ENCODE measurements at regions not wholly inside any gene's neighbourhood (a gene's known extent, or its start where the extent isn't known, plus 50 kb on each side); places are given as distances from the start of the nearest gene placed in this dataset.

DNA sequence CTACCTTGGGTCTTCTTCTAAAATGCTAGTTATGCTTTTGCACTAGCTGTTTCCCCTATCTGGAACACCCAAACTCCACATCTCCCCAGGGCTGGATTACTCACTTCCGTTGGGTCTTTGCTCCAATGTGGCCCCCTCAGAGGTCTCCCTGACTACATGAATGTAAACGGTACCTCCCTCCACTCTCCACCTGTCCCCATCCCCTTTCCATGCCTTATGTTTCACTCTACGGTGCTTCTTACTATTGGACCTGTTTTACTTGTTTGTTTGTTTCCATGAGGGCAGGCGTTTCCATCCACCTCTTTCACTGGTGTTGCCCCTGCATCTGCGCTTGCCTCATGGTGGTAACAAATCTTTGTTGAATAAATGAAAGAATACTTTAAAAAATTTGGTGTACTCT is 256.4 kb downstream of the SNAPC1 start:
- Histone ChIP-seq H3K9me3 (ENCODE audit: control insufficient read depth in 2 of 2, insufficient read depth in 1 of 2, low read depth in 1 of 2, low read length in 1 of 2) (no peaks in the 10 kb centered on the region), H3K36me3 (ENCODE audit: control insufficient read depth in 2 of 2, insufficient read depth in 2 of 2, low read length in 1 of 2) (no peaks in the 10 kb centered on the region), H3K27ac (ENCODE audit: low read depth in 2 of 2, low read length in 1 of 2) (no peak overlapping the region), H3K4me1 (ENCODE audit: control insufficient read depth in 2 of 2, insufficient read depth in 2 of 2, low read length in 1 of 2) (no peaks in the 10 kb centered on the region), H3K4me3 (ENCODE audit: low read depth in 1 of 2, low read length in 2 of 2) (no peak overlapping the region), H3K27me3 (ENCODE audit: control insufficient read depth in 1 of 2, insufficient read depth in 2 of 2, low read length in 2 of 2) (peaks cover 0 to 2% of the 10 kb centered on the region in 2 donors)
- WGBS, 2 donors: 72 to 73% methylated on average over 5 of the region's 5 CpGs

DNA sequence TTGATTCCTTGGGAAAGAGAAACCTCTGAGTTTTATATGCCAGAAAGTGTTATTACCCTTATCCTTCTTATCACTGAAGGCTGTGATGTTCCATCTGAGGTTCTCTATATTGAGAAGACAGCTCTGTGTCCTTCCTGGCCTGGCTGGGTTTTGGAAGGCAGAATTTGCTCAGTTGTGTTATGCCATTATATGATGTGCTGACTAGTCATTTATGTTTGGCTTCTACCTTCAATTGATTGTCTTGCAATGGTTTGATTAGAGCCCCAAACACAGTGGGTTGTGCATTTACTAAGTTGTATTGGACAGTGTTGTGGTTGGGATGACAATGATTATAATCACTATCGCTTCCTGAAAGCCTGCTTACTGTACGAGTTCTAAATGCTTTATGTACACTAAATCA is 265.7 kb downstream of the SNAPC1 start:
- 63 to 85% methylated on average over 2 of the region's 2 CpGs for WGBS, 2 donors
- Histone ChIP-seq H3K4me1 (ENCODE audit: control insufficient read depth in 2 of 2, insufficient read depth in 2 of 2, low read length in 1 of 2) (no peaks in the 10 kb centered on the region), H3K4me3 (ENCODE audit: low read depth in 1 of 2, low read length in 2 of 2) (no peak overlapping the region), H3K9me3 (ENCODE audit: control insufficient read depth in 2 of 2, insufficient read depth in 1 of 2, low read depth in 1 of 2, low read length in 1 of 2) (no peaks in the 10 kb centered on the region), H3K27ac (ENCODE audit: low read depth in 2 of 2, low read length in 1 of 2) (no peak overlapping the region), H3K27me3 (ENCODE audit: control insufficient read depth in 1 of 2, insufficient read depth in 2 of 2, low read length in 2 of 2) (no peaks in the 10 kb centered on the region), H3K36me3 (ENCODE audit: control insufficient read depth in 2 of 2, insufficient read depth in 2 of 2, low read length in 1 of 2) (no peaks in the 10 kb centered on the region)

DNA sequence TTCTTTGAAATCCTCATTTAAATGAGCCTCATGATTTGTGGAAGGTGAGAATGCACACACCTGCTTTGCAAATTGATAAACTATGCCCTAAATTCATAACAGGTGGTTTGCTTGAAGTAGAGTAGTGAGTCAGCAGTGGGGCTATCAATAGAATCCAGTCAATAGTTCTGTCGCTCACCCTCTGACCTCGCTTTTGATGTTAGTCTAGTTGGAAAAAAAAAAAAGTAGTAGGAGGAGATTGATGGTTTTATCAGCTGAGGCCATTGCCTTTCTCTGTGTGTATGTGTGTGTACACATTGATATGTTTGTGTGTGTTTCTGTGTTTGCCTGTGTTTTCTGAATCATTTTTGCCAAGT is 267.3 kb downstream of the SNAPC1 start:
- WGBS, 2 donors: 53 to 57% methylated on average over 2 of the region's 2 CpGs
- H3K27ac ChIP-seq (ENCODE audit: low read depth in 2 of 2, low read length in 1 of 2): no peak overlapping the region
- no peaks in the 10 kb centered on the region for H3K27me3 ChIP-seq (ENCODE audit: control insufficient read depth in 1 of 2, insufficient read depth in 2 of 2, low read length in 2 of 2)
- no peaks in the 10 kb centered on the region for H3K4me1 ChIP-seq (ENCODE audit: control insufficient read depth in 2 of 2, insufficient read depth in 2 of 2, low read length in 1 of 2)
- no peak overlapping the region for H3K4me3 ChIP-seq (ENCODE audit: low read depth in 1 of 2, low read length in 2 of 2)
- H3K9me3 ChIP-seq (ENCODE audit: control insufficient read depth in 2 of 2, insufficient read depth in 1 of 2, low read depth in 1 of 2, low read length in 1 of 2): no peaks in the 10 kb centered on the region
- no peaks in the 10 kb centered on the region for H3K36me3 ChIP-seq (ENCODE audit: control insufficient read depth in 2 of 2, insufficient read depth in 2 of 2, low read length in 1 of 2)

DNA sequence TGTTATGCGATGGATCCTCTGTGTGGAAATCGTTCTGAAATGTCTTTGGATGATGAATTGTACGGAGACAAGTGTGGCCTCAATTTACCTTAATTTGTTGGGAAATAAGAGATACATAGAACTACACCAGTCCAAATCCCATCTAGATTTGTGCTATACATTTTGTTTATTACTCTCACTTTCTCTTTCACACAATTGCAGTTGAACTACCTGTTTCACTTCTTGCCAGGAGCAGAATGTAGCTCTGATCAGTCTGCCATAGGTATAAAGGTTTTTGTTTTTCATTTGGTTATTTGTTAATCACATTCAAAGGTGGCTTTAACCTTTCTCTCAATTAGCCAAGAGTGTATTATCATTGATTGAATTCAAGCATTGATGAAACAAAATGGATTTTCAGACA is 268.2 kb downstream of the SNAPC1 start:
- no peak overlapping the region for H3K4me3 ChIP-seq (ENCODE audit: low read depth in 1 of 2, low read length in 2 of 2)
- H3K27me3 ChIP-seq (ENCODE audit: control insufficient read depth in 1 of 2, insufficient read depth in 2 of 2, low read length in 2 of 2): no peaks in the 10 kb centered on the region
- H3K36me3 ChIP-seq (ENCODE audit: control insufficient read depth in 2 of 2, insufficient read depth in 2 of 2, low read length in 1 of 2): no peaks in the 10 kb centered on the region

DNA sequence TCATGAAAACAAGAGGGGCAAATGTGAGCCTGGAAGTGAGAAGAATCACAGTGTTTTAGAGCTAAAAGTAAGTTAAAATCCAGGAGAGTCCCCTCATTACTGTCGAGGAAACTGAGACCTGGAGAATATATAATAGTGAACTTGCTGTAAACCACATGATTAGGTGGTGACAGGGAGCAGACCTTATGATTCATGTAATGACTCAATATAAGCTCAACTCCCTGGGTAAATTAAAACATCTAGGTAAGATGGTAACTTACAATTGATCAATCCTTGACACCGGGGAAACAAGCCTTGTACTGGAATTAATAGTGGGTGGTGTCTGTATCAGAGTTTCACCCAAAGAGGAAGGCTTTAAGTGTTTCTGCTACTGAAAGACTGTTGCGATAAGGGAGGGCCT is 269.3 kb downstream of the SNAPC1 start:
- Histone ChIP-seq H3K36me3 (ENCODE audit: control insufficient read depth in 2 of 2, insufficient read depth in 2 of 2, low read length in 1 of 2) (no peaks in the 10 kb centered on the region), H3K4me1 (ENCODE audit: control insufficient read depth in 2 of 2, insufficient read depth in 2 of 2, low read length in 1 of 2) (no peaks in the 10 kb centered on the region), H3K27ac (ENCODE audit: low read depth in 2 of 2, low read length in 1 of 2) (no peak overlapping the region), H3K27me3 (ENCODE audit: control insufficient read depth in 1 of 2, insufficient read depth in 2 of 2, low read length in 2 of 2) (no peaks in the 10 kb centered on the region), H3K4me3 (ENCODE audit: low read depth in 1 of 2, low read length in 2 of 2) (no peak overlapping the region), H3K9me3 (ENCODE audit: control insufficient read depth in 2 of 2, insufficient read depth in 1 of 2, low read depth in 1 of 2, low read length in 1 of 2) (no peaks in the 10 kb centered on the region)
- 74 to 76% methylated on average over 3 of the region's 3 CpGs for WGBS, 2 donors

More for the DNA sequence above, 268.2 kb downstream of the SNAPC1 start:
- Histone ChIP-seq H3K27ac (ENCODE audit: low read depth in 2 of 2, low read length in 1 of 2) (no peak overlapping the region), H3K9me3 (ENCODE audit: control insufficient read depth in 2 of 2, insufficient read depth in 1 of 2, low read depth in 1 of 2, low read length in 1 of 2) (no peaks in the 10 kb centered on the region), H3K4me1 (ENCODE audit: control insufficient read depth in 2 of 2, insufficient read depth in 2 of 2, low read length in 1 of 2) (no peaks in the 10 kb centered on the region)
- 89 to 90% methylated on average over 3 of the region's 3 CpGs for WGBS, 2 donors

DNA sequence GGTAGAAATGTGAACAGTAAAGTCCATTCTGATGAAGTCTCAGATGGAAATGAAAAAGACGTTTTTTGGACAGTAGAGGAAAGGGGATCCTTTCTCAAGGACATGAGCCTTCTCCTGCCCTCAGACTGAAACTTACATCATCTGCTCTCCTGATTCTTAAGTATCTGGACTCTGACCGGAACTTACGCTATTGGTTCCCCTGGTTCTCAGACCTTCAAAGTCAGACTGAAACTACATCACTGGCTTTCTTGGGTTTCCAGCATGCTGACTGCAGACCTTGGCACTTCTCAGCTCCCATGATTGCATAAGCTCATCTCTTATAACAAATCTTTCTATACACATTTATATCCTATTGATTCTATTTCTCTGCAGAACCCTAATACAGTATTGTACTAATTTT is 291.0 kb downstream of the SNAPC1 start:
- no peak overlapping the region for H3K27ac ChIP-seq (ENCODE audit: low read depth in 2 of 2, low read length in 1 of 2)
- peaks cover 0 to 3% of the 10 kb centered on the region in 2 donors for H3K9me3 ChIP-seq (ENCODE audit: control insufficient read depth in 2 of 2, insufficient read depth in 1 of 2, low read depth in 1 of 2, low read length in 1 of 2)
- H3K4me3 ChIP-seq (ENCODE audit: low read depth in 1 of 2, low read length in 2 of 2): no peak overlapping the region
- no peaks in the 10 kb centered on the region for H3K4me1 ChIP-seq (ENCODE audit: control insufficient read depth in 2 of 2, insufficient read depth in 2 of 2, low read length in 1 of 2)
- H3K36me3 ChIP-seq (ENCODE audit: control insufficient read depth in 2 of 2, insufficient read depth in 2 of 2, low read length in 1 of 2): no peaks in the 10 kb centered on the region
- 65 to 84% methylated on average over 3 of the region's 3 CpGs for WGBS, 2 donors
- no peaks in the 10 kb centered on the region for H3K27me3 ChIP-seq (ENCODE audit: control insufficient read depth in 1 of 2, insufficient read depth in 2 of 2, low read length in 2 of 2)

DNA sequence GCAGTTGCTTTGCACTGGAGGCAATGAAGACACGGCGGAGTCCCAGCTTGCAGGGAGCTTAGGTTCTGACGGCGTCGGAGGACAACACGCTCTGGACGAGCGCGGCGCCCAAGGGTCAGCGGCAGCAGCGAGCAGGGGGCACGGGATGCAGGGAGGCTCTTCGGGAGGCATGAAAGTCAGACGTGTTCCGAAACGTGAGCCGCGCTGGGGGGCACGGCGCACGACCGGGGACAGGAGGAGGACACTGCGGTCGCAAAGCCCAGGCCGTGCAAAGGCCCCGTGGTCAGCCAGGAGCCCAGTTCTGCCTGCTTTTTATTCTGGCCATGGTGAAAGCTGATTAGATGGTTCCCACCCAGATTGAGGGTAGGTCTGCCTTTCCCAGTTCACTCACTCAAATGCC is 294.6 kb downstream of the SNAPC1 start:
- Histone ChIP-seq H3K4me1 (ENCODE audit: control insufficient read depth in 2 of 2, insufficient read depth in 2 of 2, low read length in 1 of 2) (no peaks in the 10 kb centered on the region), H3K4me3 (ENCODE audit: low read depth in 1 of 2, low read length in 2 of 2) (no peak overlapping the region), H3K9me3 (ENCODE audit: control insufficient read depth in 2 of 2, insufficient read depth in 1 of 2, low read depth in 1 of 2, low read length in 1 of 2) (peaks cover 0 to 3% of the 10 kb centered on the region in 2 donors), H3K27me3 (ENCODE audit: control insufficient read depth in 1 of 2, insufficient read depth in 2 of 2, low read length in 2 of 2) (no peaks in the 10 kb centered on the region), H3K27ac (ENCODE audit: low read depth in 2 of 2, low read length in 1 of 2) (no peak overlapping the region), H3K36me3 (ENCODE audit: control insufficient read depth in 2 of 2, insufficient read depth in 2 of 2, low read length in 1 of 2) (no peaks in the 10 kb centered on the region)
- WGBS, 2 donors: 93 to 94% methylated on average over 27 of the region's 27 CpGs

DNA sequence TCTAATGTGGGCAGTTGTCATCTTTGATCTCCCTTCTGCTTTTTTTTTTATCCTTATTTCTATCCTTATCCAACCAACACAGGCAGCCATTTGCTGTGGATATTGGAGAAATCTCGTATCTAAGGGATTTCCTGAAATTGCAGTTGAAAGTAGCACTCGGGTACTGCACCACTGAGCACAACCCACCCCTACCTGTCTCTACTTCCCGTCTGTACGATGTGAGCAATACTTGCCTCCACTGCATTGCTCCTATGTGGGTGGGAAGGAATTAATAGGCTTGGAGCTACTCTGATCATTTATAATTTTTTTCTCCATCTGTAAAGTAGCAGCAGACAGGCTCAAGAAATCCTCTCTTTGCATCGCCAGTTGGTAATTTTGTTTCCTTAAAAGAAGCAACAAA is 300.4 kb downstream of the SNAPC1 start:
- 70 to 73% methylated on average over 5 of the region's 5 CpGs for WGBS, 2 donors

DNA sequence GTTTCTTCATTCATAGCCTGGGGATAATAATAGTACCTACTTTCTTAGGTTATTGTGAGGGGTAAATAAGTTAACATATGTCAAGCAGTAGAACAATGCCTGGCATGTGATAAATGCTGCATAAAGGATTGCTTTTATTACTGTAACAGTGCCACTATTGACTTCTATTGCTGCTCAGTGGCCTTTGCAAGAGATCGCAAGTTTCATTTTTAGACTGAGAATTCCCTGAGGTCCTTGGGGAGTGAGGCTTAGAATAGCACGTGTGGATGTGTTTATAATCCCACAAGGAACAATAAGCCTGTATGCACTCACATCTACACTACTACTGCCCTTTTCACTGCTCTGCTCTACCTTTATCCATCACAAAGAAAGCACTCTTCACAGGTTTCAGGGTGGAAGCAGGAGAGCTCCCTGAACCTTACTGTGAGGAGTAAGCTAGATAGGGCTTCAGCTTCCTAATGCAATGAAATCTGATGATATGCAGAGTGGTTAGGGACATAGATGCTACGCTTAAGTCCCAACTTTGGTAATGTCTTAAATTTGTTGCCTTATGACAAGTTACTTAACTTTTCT is 302.6 kb downstream of the SNAPC1 start:
- H3K27me3 ChIP-seq (ENCODE audit: control insufficient read depth in 1 of 2, insufficient read depth in 2 of 2, low read length in 2 of 2): no peaks in the 10 kb centered on the region
- H3K4me1 ChIP-seq (ENCODE audit: control insufficient read depth in 2 of 2, insufficient read depth in 2 of 2, low read length in 1 of 2): no peaks in the 10 kb centered on the region
- no peak overlapping the region for H3K4me3 ChIP-seq (ENCODE audit: low read depth in 1 of 2, low read length in 2 of 2)
- no peaks in the 10 kb centered on the region for H3K9me3 ChIP-seq (ENCODE audit: control insufficient read depth in 2 of 2, insufficient read depth in 1 of 2, low read depth in 1 of 2, low read length in 1 of 2)
- H3K27ac ChIP-seq (ENCODE audit: low read depth in 2 of 2, low read length in 1 of 2): no peak overlapping the region
- WGBS, 2 donors: 37 to 59% methylated on average over 3 of the region's 3 CpGs
- no peaks in the 10 kb centered on the region for H3K36me3 ChIP-seq (ENCODE audit: control insufficient read depth in 2 of 2, insufficient read depth in 2 of 2, low read length in 1 of 2)

More for the DNA sequence above, 300.4 kb downstream of the SNAPC1 start:
- H3K36me3 ChIP-seq (ENCODE audit: control insufficient read depth in 2 of 2, insufficient read depth in 2 of 2, low read length in 1 of 2): no peaks in the 10 kb centered on the region
- no peaks in the 10 kb centered on the region for H3K9me3 ChIP-seq (ENCODE audit: control insufficient read depth in 2 of 2, insufficient read depth in 1 of 2, low read depth in 1 of 2, low read length in 1 of 2)
- H3K4me1 ChIP-seq (ENCODE audit: control insufficient read depth in 2 of 2, insufficient read depth in 2 of 2, low read length in 1 of 2): no peaks in the 10 kb centered on the region
- H3K4me3 ChIP-seq (ENCODE audit: low read depth in 1 of 2, low read length in 2 of 2): no peak overlapping the region
- H3K27me3 ChIP-seq (ENCODE audit: control insufficient read depth in 1 of 2, insufficient read depth in 2 of 2, low read length in 2 of 2): no peaks in the 10 kb centered on the region
- H3K27ac ChIP-seq (ENCODE audit: low read depth in 2 of 2, low read length in 1 of 2): no peak overlapping the region

DNA sequence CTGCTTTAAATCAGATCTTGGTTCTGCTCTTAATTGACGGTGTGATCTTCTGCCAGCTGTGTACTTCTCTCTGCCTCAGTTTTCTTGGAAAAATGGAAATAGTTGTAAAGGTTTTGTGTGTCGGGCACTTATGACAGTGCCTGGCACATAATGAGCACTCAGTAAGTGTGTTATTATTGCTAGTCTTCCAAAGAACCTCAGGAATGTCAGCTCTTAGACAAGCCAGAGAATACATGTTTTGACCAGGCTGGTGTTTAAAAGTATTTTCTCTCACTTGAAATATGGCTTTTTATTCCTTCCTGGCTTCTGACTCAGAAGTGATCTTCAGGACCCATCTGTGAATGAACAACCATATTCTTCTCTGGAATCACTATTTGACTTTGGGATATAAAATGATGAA is 304.1 kb downstream of the SNAPC1 start:
- 68 to 69% methylated on average over 2 of the region's 2 CpGs for WGBS, 2 donors
- no peaks in the 10 kb centered on the region for H3K9me3 ChIP-seq (ENCODE audit: control insufficient read depth in 2 of 2, insufficient read depth in 1 of 2, low read depth in 1 of 2, low read length in 1 of 2)
- no peaks in the 10 kb centered on the region for H3K4me1 ChIP-seq (ENCODE audit: control insufficient read depth in 2 of 2, insufficient read depth in 2 of 2, low read length in 1 of 2)
- peaks cover 0 to 3% of the 10 kb centered on the region in 2 donors for H3K27me3 ChIP-seq (ENCODE audit: control insufficient read depth in 1 of 2, insufficient read depth in 2 of 2, low read length in 2 of 2)
- no peaks in the 10 kb centered on the region for H3K36me3 ChIP-seq (ENCODE audit: control insufficient read depth in 2 of 2, insufficient read depth in 2 of 2, low read length in 1 of 2)
- H3K27ac ChIP-seq (ENCODE audit: low read depth in 2 of 2, low read length in 1 of 2): no peak overlapping the region
- H3K4me3 ChIP-seq (ENCODE audit: low read depth in 1 of 2, low read length in 2 of 2): no peak overlapping the region
